H9 (cell line): ENCODE measurements at regions not wholly inside any gene's neighbourhood (a gene's known extent, or its start where the extent isn't known, plus 50 kb on each side); places are given as distances from the start of the nearest gene placed in this dataset.

Source experiments
- DNase-seq: peaks from one replicate; pipeline ENCODE4 v3.0.0-alpha.2; 2017
- H2AFZ ChIP-seq: one replicate; pipeline ENCODE4 v1.6.1; 2013; ENCODE audit warnings: mild to moderate bottlenecking, low read length, control low read depth, moderate library complexity
- H2AK5ac ChIP-seq: 2 replicates; pipeline ENCODE4 v1.6.1; 2013; ENCODE audit warnings: low read length, control low read depth, mixed read lengths; ENCODE audit not compliant: insufficient read length
- H2BK120ac ChIP-seq: one replicate; pipeline ENCODE4 v1.6.1; 2013; ENCODE audit warnings: low read depth, mild to moderate bottlenecking, low read length, control low read depth, inconsistent platforms; ENCODE audit not compliant: poor library complexity, severe bottlenecking
- H2BK12ac ChIP-seq: 2 replicates; pipeline ENCODE4 v1.6.1; 2013; ENCODE audit warnings: low read length, control low read depth, mixed read lengths, low read depth; ENCODE audit not compliant: insufficient read length
- H2BK15ac ChIP-seq: 2 replicates; pipeline ENCODE4 v1.6.1; 2013; ENCODE audit warnings: low read depth, low read length, control low read depth
- H2BK20ac ChIP-seq: one replicate; pipeline ENCODE4 v1.6.1; 2013; ENCODE audit warnings: low read depth, mild to moderate bottlenecking, low read length, control low read depth, inconsistent platforms; ENCODE audit not compliant: poor library complexity, severe bottlenecking
- H2BK5ac ChIP-seq: 2 replicates; pipeline ENCODE4 v1.6.1; 2013; ENCODE audit warnings: low read length, control low read depth, mixed read lengths; ENCODE audit not compliant: insufficient read length
- H3K14ac ChIP-seq: 2 replicates; pipeline ENCODE4 v1.6.1; 2013; ENCODE audit warnings: low read length, control low read depth; ENCODE audit not compliant: insufficient read depth
- H3K18ac ChIP-seq: 2 replicates; pipeline ENCODE4 v1.6.1; 2013; ENCODE audit warnings: low read depth, mild to moderate bottlenecking, mixed read lengths, low read length, control low read depth; ENCODE audit not compliant: insufficient read length
- H3K23ac ChIP-seq: 2 replicates; pipeline ENCODE4 v1.6.1; 2013; ENCODE audit warnings: low read length, control low read depth, mixed read lengths, low read depth; ENCODE audit not compliant: insufficient read length
- H3K23me2 ChIP-seq: 2 replicates; pipeline ENCODE4 v1.6.1; 2013; ENCODE audit warnings: low read depth, mild to moderate bottlenecking, mixed read lengths, low read length, control low read depth; ENCODE audit not compliant: insufficient read length, poor library complexity, severe bottlenecking
- H3K27ac ChIP-seq: 2 replicates; pipeline ENCODE4 v1.5.1; 2013; ENCODE audit warnings: low read length, control low read depth, mixed read lengths, low read depth; ENCODE audit not compliant: insufficient read length
- H3K27me3 ChIP-seq: 2 replicates; pipeline ENCODE4 v1.6.1; 2013; ENCODE audit warnings: low read length, control low read depth, inconsistent platforms; ENCODE audit not compliant: insufficient read depth
- H3K4ac ChIP-seq: 2 replicates; pipeline ENCODE4 v1.6.1; 2013; ENCODE audit warnings: low read depth, mild to moderate bottlenecking, control low read depth, inconsistent platforms, low read length, moderate library complexity
- H3K4me1 ChIP-seq: 2 replicates; pipeline ENCODE4 v1.6.1; 2013; ENCODE audit warnings: low read length, control low read depth, inconsistent platforms; ENCODE audit not compliant: insufficient read depth
- H3K4me2 ChIP-seq: 2 replicates; pipeline ENCODE4 v1.6.1; 2013; ENCODE audit warnings: low read length, control low read depth, mixed read lengths; ENCODE audit not compliant: insufficient read length, insufficient read depth
- H3K56ac ChIP-seq: 2 replicates; pipeline ENCODE4 v1.6.1; 2013; ENCODE audit warnings: low read depth, mild to moderate bottlenecking, mixed read lengths, low read length, control low read depth; ENCODE audit not compliant: insufficient read length
- H3K79me1 ChIP-seq: 2 replicates; pipeline ENCODE4 v1.6.1; 2013; ENCODE audit warnings: low read depth, mild to moderate bottlenecking, moderate library complexity, low read length, control low read depth, inconsistent platforms; ENCODE audit not compliant: insufficient read depth, poor library complexity, severe bottlenecking
- H3K79me2 ChIP-seq: 2 replicates; pipeline ENCODE4 v1.6.1; 2013; ENCODE audit warnings: low read length, control low read depth, inconsistent platforms; ENCODE audit not compliant: insufficient read depth
- H3K9ac ChIP-seq: 2 replicates; pipeline ENCODE4 v1.6.1; 2013; ENCODE audit warnings: low read length, control low read depth, mixed read lengths; ENCODE audit not compliant: insufficient read length; ENCODE audit errors: extremely low read depth
- H3K9me3 ChIP-seq: one replicate; pipeline ENCODE4 v1.6.1; 2013; ENCODE audit warnings: low read depth, low read length, inconsistent platforms; ENCODE audit not compliant: control insufficient read depth
- H3T11ph ChIP-seq: one replicate; pipeline ENCODE4 v1.6.1; 2013; ENCODE audit warnings: mild to moderate bottlenecking, low read length, control low read depth, inconsistent platforms
- H4K20me1 ChIP-seq: one replicate; pipeline ENCODE4 v1.6.1; 2013; ENCODE audit not compliant: control insufficient read depth, insufficient read length, insufficient read depth
- H4K5ac ChIP-seq: 2 replicates; pipeline ENCODE4 v1.6.1; 2013; ENCODE audit warnings: low read depth, mild to moderate bottlenecking, mixed read lengths, low read length, control low read depth; ENCODE audit not compliant: insufficient read length
- H4K8ac ChIP-seq: replicated peaks from 2 replicates; pipeline ENCODE4 v1.6.1; 2013; ENCODE audit warnings: low read length, control low read depth, mixed read lengths, low read depth; ENCODE audit not compliant: insufficient read length
- H4K91ac ChIP-seq: 2 replicates; pipeline ENCODE4 v1.6.1; 2013; ENCODE audit warnings: low read depth, mild to moderate bottlenecking, moderate library complexity, mixed read lengths, low read length, control low read depth; ENCODE audit not compliant: insufficient read length
- H3K27ac Mint-ChIP-seq, 3 experiments: 2 replicates in 2 of 3; 3 replicates in 1 of 3; pipeline ENCODE4 v1.8.0; 2020 to 2021; ENCODE audit warnings: mixed read lengths in 3 of 3, mild to moderate bottlenecking in 1 of 3, moderate library complexity in 1 of 3
- H3K27me3 Mint-ChIP-seq: 2 replicates; pipeline ENCODE4 v1.8.0; 2021; ENCODE audit warnings: low read depth, mild to moderate bottlenecking, moderate library complexity, mixed read lengths
- H3K36me3 Mint-ChIP-seq, 3 experiments: 2 replicates in 2 of 3; 3 replicates in 1 of 3; pipeline ENCODE4 v1.8.0; 2020 to 2021; ENCODE audit warnings: low read depth in 3 of 3, mixed read lengths in 3 of 3; ENCODE audit not compliant: insufficient read depth in 1 of 3
- H3K4me1 Mint-ChIP-seq, 2 experiments: 2 replicates each; pipeline ENCODE4 v1.8.0; 2020; ENCODE audit warnings: mixed read lengths in 2 of 2
- H3K4me3 Mint-ChIP-seq, 2 experiments: 2 replicates in 1 of 2; 3 replicates in 1 of 2; pipeline ENCODE4 v1.8.0; 2020 to 2021; ENCODE audit warnings: mild to moderate bottlenecking in 2 of 2, mixed read lengths in 2 of 2, moderate library complexity in 1 of 2
- H3K9me3 Mint-ChIP-seq, 2 experiments: 2 replicates in 1 of 2; 3 replicates in 1 of 2; pipeline ENCODE4 v1.8.0; 2020; ENCODE audit warnings: mild to moderate bottlenecking in 2 of 2, mixed read lengths in 2 of 2, moderate library complexity in 1 of 2
- CTCF ChIP-seq: fragments of 200-600 bp; sonication (generic); conservative IDR thresholded peaks from 3 replicates; pipeline ENCODE4 v1.8.0; 2021; ENCODE audit warnings: antibody characterized with exemption, mild to moderate bottlenecking
- WGBS: extraction: QIAGEN DNeasy Blood & Tissue Kit; methylation state at CpG from one replicate; pipeline ENCODE4 v1.1.7; 2013; ENCODE audit warnings: missing lambda C conversion rate, low lambda C conversion rate, mixed read lengths; ENCODE audit not compliant: insufficient read length; ENCODE audit errors: extremely low coverage; 5-methylcytosine and 5-hydroxymethylcytosine counted together

- H4K91ac ChIP-seq: no peak overlapping the region
- no peak overlapping the region for H2BK5ac ChIP-seq
- H3K9ac ChIP-seq: no peak overlapping the region
- no peak overlapping the region for H4K8ac ChIP-seq
- H3K79me2 ChIP-seq: no peaks in the 10 kb centered on the region
- no peak overlapping the region for H3K4ac ChIP-seq
- no peak overlapping the region for H3K14ac ChIP-seq
- peaks cover 4 to 8% of the 10 kb centered on the region in 2 experiments; a peak in 3 of 5 replicates for H3K9me3 Mint-ChIP-seq
- H2BK120ac ChIP-seq: no peak overlapping the region
- H3K27me3 ChIP-seq: no peaks in the 10 kb centered on the region
- H3T11ph ChIP-seq: no peak overlapping the region
- no peak overlapping the region for H2BK12ac ChIP-seq
- no CpG with 5 or more reads among the region's 4 CpGs for WGBS
- H3K23me2 ChIP-seq: no peaks in the 10 kb centered on the region
- no peak overlapping the region for H3K4me3 Mint-ChIP-seq
- no peak overlapping the region for H2BK20ac ChIP-seq
- H3K4me2 ChIP-seq: no peak overlapping the region
- H3K18ac ChIP-seq: no peak overlapping the region
- DNase-seq: peak; percentile 58
- H3K56ac ChIP-seq: no peak overlapping the region
- no peaks in the 10 kb centered on the region; a peak in 2 of 7 replicates for H3K36me3 Mint-ChIP-seq
- no peak overlapping the region for H2BK15ac ChIP-seq
- no peak overlapping the region for H4K5ac ChIP-seq
- no peak overlapping the region for H3K27ac Mint-ChIP-seq
- H3K9me3 ChIP-seq: no peaks in the 10 kb centered on the region
- no peak overlapping the region for H2AK5ac ChIP-seq
- H3K4me1 ChIP-seq: no peaks in the 10 kb centered on the region
- H2AFZ ChIP-seq: no peak overlapping the region
- H3K4me1 Mint-ChIP-seq: peaks cover 0 to 4% of the 10 kb centered on the region in 2 experiments; a peak in 2 of 4 replicates
- H4K20me1 ChIP-seq: no peaks in the 10 kb centered on the region
- peaks cover 11% of the 10 kb centered on the region for H3K27me3 Mint-ChIP-seq
- H3K23ac ChIP-seq: no peak overlapping the region
- no peak for TF ChIP-seq CTCF
- no peak overlapping the region for H3K27ac ChIP-seq
- H3K79me1 ChIP-seq: no peaks in the 10 kb centered on the region
Measured at GRCh38 chr7:98459529-98459928, 58.6 kb upstream of the BAIAP2L1 start.
